SJCRH30 (cell line): ENCODE measurements at regions not wholly inside any gene's neighbourhood (a gene's known extent, or its start where the extent isn't known, plus 50 kb on each side); places are given as distances from the start of the nearest gene placed in this dataset.

ENCODE experiments used
- DNase-seq, 2 experiments: peaks; one replicate each; pipeline ENCODE4 v3.0.0-alpha.2; 2015 to 2020
- H3K27ac ChIP-seq: fragments of 250-450 bp; sonication (Bioruptor Pico); 2 replicates; pipeline ENCODE4 v1.5.1; 2020; ENCODE audit warnings: mild to moderate bottlenecking, moderate library complexity
- H3K27me3 ChIP-seq: fragments of 250-450 bp; sonication (Bioruptor Pico); 2 replicates; pipeline ENCODE4 v1.5.1; 2020; ENCODE audit warnings: mild to moderate bottlenecking, moderate library complexity
- H3K36me3 ChIP-seq: fragments of 250-450 bp; sonication (Bioruptor Pico); 2 replicates; pipeline ENCODE4 v1.5.1; 2020; ENCODE audit warnings: mild to moderate bottlenecking, moderate library complexity
- H3K4me1 ChIP-seq: fragments of 250-450 bp; sonication (Bioruptor Pico); 2 replicates; pipeline ENCODE4 v1.5.1; 2020; ENCODE audit warnings: mild to moderate bottlenecking, moderate library complexity
- H3K4me3 ChIP-seq: fragments of 250-450 bp; sonication (Bioruptor Pico); 2 replicates; pipeline ENCODE4 v1.5.1; 2020; ENCODE audit warnings: mild to moderate bottlenecking, moderate library complexity
- H3K9me3 ChIP-seq: fragments of 250-450 bp; sonication (Bioruptor Pico); replicated peaks from 2 replicates; pipeline ENCODE4 v1.5.1; 2020; ENCODE audit warnings: mild to moderate bottlenecking, moderate library complexity

DNA sequence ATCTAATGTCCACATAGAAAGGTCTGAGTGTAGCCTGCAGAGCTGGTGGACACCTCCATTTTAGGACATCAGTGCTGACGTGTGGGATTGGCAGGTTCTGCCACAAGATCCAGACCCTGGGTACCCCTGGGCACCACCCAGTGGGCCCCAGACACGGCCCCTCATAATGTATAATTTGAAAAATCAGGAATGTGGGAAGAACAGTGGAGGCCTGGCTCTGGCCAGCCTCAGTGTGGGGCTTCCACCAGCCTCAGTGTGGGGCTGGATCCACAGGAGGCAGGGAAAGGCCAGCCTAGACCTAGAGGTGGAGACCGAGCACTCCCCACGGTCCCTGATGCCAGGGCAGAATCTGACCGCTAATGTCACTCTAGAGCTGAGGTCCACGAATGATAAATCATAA lies 150.7 kb upstream of the SOX1 start:
- peaks cover 10% of the 10 kb centered on the region; the same call in 1 of the 2 replicates for H3K27me3 ChIP-seq
- H3K27ac ChIP-seq: no peak overlapping the region
- no peak for DNase-seq
- no peaks in the 10 kb centered on the region for H3K9me3 ChIP-seq
- H3K4me3 ChIP-seq: no peak overlapping the region
- no peaks in the 10 kb centered on the region for H3K4me1 ChIP-seq
- H3K36me3 ChIP-seq: no peaks in the 10 kb centered on the region

DNA sequence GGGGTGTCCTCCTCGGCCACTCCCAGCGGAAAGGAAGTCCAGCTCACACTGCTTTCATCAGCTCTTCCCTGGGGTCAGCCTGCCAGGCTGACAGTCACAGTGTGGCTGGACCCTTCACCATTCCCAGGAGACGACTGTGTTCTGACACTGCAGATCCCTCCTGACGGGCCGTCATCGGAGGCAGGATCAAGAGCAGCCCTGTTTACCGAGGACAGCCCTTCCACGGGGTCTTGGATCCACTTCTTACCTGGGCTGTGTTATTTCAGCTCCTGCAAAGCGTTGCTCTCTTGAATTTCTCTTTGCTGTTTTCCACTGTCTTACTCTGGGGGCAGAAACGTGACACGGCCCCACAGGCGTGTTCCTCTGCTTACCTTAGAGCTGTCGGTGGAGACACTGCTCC lies 149.9 kb upstream of the SOX1 start:
- Histone ChIP-seq H3K27ac (no peak overlapping the region), H3K9me3 (no peaks in the 10 kb centered on the region), H3K27me3 (peaks cover 10% of the 10 kb centered on the region; the same call in 1 of the 2 replicates), H3K36me3 (no peaks in the 10 kb centered on the region), H3K4me3 (no peak overlapping the region), H3K4me1 (no peaks in the 10 kb centered on the region)
- DNase-seq: no peak

DNA sequence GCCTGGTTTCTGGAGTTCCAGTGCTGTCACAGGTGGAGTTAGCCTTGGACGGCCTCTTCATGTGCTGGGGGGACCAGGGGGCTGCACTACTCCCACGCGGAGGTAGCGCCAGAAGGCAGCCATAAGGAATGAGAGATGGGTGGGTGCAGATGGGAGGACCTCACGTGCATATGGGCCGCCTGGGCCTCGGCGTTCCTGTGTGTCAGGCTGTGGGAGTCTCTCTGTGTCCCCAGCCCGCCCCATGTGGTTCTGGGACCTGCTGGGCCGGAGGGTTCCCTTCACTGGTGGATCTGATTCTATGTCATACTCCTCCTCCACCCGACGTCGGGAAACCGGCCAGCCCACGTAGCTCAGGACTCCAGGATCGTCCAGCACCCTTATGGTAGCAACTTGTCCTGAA lies 149.0 kb upstream of the SOX1 start:
- H3K9me3 ChIP-seq: no peaks in the 10 kb centered on the region
- H3K27me3 ChIP-seq: peaks cover 10% of the 10 kb centered on the region; the same call in 1 of the 2 replicates

DNA sequence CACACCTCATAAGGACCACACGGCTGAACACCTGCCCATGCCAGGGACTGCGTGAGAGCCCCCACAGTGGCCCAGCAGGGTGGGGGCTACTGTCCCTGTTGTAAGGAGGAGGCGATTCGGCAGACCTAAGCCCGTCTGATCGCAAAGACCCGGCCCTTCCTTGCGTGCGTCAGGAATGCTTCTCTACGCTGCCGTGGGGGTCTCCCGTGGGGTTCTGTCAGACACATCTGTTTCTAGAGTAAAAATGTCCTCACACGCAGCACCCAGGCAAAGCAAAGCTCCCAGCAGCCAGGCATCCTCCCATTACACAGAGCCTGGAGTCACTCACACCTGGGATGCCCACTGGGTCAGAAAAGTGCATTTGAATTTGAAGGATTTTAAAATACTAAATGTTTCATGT lies 147.7 kb upstream of the SOX1 start:
- H3K4me1 ChIP-seq: no peaks in the 10 kb centered on the region
- H3K27me3 ChIP-seq: peaks cover 10% of the 10 kb centered on the region; the same call in 1 of the 2 replicates
- H3K9me3 ChIP-seq: no peaks in the 10 kb centered on the region

More for the DNA sequence above, 149.0 kb upstream of the SOX1 start:
- DNase-seq: no peak
- Histone ChIP-seq H3K36me3 (no peaks in the 10 kb centered on the region), H3K27ac (no peak overlapping the region), H3K4me1 (no peaks in the 10 kb centered on the region), H3K4me3 (no peak overlapping the region)

DNA sequence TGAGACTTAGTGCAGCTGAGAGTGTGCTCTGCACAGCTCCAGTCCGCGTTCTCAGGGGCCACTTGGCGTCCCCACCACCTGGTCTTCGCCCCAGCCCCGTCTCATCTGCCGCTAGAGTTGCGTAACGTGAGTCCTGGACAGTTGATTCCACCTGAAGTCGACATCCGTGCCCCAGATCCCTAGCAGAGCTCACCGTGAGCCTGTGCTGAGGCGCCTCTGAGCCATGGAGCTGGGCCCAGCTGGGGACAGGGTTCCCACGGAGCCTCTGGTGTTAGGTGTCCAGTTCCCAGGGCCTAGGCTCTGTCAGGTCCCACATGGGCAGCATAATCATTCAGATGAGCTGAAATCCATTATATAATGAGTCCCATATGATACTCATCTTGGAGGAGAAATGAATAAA lies 147.1 kb upstream of the SOX1 start:
- Histone ChIP-seq H3K36me3 (no peaks in the 10 kb centered on the region), H3K27me3 (peaks cover 13% of the 10 kb centered on the region; the same call in 1 of the 2 replicates), H3K9me3 (no peaks in the 10 kb centered on the region), H3K4me3 (no peak overlapping the region), H3K27ac (no peak overlapping the region), H3K4me1 (no peaks in the 10 kb centered on the region)
- DNase-seq: no peak

More for the DNA sequence above, 147.7 kb upstream of the SOX1 start:
- Histone ChIP-seq H3K27ac (no peak overlapping the region), H3K4me3 (no peak overlapping the region), H3K36me3 (no peaks in the 10 kb centered on the region)
- DNase-seq: no peak

DNA sequence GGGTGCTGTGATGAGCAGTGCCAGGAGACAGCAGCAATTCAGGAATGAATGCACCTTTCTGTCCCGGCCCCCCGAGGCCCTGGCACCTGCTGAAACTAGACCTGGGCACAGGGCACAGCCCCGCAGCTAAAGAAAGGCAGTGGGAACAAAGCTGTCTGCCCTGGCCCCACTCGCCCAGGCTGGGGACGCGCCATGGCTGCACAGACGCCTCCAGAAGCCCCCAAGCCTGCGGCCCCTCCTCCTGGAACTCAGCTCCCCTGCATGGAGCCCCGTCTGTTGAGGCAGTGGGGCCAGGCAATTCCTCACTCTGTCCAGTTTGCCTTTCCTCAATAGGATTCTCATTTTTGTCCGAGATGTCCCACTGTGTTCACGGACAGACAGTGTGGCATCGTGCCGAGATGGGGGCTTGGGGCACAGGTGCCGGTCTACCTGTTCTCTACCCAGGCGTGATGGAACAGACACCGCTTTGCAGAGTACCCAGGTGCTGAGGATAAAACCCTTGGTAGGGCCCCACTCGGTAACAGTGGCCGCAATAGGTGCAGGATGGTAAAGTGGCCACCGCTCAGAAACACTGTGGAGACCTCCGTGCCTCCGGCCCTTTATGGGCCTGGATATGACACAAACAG lies 146.5 kb upstream of the SOX1 start:
- Histone ChIP-seq H3K4me3 (no peak overlapping the region), H3K9me3 (no peaks in the 10 kb centered on the region), H3K4me1 (no peaks in the 10 kb centered on the region), H3K27me3 (peaks cover 12% of the 10 kb centered on the region; the same call in 1 of the 2 replicates), H3K36me3 (no peaks in the 10 kb centered on the region), H3K27ac (no peak overlapping the region)
- no peak for DNase-seq

DNA sequence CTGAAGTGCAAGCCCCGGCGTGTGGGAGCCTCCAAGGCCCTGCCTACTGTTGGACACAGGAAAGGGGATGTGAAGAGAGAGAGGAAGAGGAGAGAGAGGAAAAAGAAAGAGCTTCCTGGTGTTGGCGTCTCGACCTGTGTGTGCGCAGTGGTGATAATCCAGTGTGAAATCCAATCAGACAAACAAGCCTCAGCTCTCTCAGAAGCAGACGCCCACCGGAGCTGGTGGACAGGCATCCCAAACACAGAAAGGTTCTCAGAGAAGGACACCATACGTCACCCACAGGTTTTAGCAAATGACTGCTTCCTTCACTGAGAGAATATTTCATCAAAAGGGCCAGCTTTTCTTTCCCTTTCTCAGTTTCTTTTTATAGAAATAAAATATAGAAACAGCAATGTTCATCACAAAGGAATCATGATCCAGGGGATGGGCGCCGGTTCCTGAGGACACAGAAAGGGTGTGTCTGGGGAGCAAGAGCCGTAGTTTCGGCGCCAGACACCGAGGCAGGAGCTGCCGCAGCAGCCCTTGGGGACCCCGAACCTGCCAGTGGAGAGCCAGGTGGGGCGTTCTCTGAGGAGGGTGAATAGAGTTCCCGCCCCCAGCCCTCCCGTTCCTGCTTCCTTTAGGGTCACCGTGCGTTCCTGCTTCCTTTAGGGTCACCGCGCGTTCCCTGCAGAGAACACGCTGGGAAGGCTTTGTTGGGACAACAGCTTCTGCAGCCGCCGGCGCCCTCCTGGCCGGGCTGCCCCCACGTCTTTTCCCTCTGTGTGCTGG lies 145.8 kb upstream of the SOX1 start:
- Histone ChIP-seq H3K27me3 (peaks cover 11% of the 10 kb centered on the region; the same call in 1 of the 2 replicates), H3K4me1 (no peaks in the 10 kb centered on the region), H3K9me3 (no peaks in the 10 kb centered on the region), H3K36me3 (no peaks in the 10 kb centered on the region), H3K4me3 (no peak overlapping the region), H3K27ac (no peak overlapping the region)
- peak in 1 of 2 experiments; percentile 6 for DNase-seq

DNA sequence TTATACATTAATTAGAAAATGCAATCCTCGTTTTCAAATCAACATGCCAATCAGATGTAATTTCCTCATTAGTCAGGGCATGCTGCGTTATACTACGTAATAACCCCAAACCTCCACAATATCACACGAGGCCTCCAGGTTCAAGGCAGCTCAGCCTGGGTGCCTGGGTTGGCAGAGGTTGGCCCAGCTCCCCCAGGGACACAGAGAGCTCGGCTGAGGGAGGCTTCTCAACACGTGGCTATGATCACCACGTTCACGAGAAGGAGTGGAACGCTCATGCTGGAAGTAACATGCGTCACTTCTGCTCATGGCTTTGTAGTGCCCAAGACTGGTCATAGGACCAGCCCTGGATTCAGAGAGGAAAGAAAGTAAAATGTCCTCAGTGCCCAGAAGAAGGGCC lies 144.9 kb upstream of the SOX1 start:
- Histone ChIP-seq H3K36me3 (no peaks in the 10 kb centered on the region), H3K4me3 (no peak overlapping the region), H3K9me3 (no peaks in the 10 kb centered on the region), H3K27me3 (peaks cover 11% of the 10 kb centered on the region; the same call in 1 of the 2 replicates), H3K4me1 (no peaks in the 10 kb centered on the region), H3K27ac (no peak overlapping the region)
- DNase-seq: no peak

DNA sequence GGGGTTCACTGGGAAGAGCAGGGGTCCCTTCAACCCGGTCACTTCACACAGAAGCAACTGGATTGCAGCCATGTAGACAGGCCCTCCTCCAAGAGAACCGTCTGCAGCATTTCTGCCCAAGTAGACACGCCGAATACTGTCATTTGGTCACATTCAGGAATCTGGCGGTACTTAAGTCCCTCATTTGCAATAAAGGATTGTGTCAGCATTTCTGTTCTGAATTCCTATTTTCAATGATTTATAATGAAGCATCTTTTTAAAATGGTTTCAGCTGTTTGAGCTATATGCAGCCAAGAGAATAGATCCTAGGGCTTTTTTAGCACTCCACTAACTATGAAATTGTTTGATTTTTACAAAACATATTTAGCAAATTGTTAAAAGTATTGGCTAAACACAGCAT lies 143.5 kb upstream of the SOX1 start:
- no peak for DNase-seq
- Histone ChIP-seq H3K4me1 (no peaks in the 10 kb centered on the region), H3K4me3 (no peak overlapping the region), H3K27me3 (peaks cover 7% of the 10 kb centered on the region; the same call in 1 of the 2 replicates), H3K9me3 (no peaks in the 10 kb centered on the region), H3K27ac (no peak overlapping the region), H3K36me3 (no peaks in the 10 kb centered on the region)

DNA sequence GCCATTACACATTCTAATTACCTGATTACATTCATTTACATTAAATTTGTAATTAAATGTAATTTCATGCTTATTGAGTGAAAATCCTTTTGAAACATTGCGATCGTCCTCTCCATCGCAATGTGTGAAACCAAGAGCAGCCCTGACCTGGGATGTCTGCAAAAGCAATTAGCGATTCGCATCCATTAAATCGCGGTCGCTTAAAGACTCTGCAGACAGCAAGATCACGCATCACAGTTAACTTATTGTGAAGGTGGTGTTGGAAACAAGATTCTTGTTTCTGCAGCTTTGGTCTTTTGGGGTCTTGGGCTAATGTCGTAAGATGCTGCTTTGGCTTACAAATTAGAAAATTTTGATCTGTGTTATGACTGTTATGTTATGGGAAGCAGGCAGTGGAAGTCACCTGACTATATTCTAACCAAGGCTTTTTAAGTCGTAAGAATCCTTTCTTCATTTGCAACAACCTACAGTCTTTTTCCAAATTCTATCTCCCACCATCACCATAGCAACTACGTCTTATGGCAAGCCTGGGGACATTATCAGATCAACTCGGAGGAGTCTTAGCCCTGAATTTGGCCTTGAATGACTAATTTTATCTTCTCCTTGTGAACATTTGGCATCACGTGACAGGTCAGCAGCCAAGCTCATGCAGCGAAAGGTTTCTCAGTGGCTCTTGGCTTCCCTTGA lies 142.8 kb upstream of the SOX1 start:
- no peaks in the 10 kb centered on the region for H3K4me1 ChIP-seq
- H3K4me3 ChIP-seq: no peak overlapping the region
- DNase-seq: no peak
- H3K27me3 ChIP-seq: peaks cover 7% of the 10 kb centered on the region; the same call in 1 of the 2 replicates
- no peaks in the 10 kb centered on the region for H3K9me3 ChIP-seq
- no peaks in the 10 kb centered on the region for H3K36me3 ChIP-seq
- no peak overlapping the region for H3K27ac ChIP-seq

DNA sequence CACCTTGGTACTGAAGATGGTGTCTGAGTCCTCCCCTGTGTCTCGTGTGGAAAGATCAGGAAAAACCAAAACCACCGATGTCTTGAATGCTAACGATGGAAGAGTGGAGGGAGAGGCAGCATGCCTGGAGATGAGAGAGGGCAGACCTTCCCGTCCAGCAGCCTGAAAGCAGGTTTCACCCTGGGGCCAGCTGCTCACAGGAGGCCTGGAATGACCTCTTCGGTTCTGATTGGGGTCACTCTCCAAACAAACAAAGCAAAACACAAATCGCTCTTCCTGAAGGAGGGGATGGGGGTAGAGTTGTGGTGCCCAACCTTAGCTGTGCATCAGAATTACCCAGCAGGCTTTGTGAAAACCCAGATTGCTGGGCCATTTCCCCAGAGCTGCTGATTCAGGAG lies 142.3 kb upstream of the SOX1 start:
- Histone ChIP-seq H3K4me1 (no peaks in the 10 kb centered on the region), H3K9me3 (no peaks in the 10 kb centered on the region), H3K36me3 (no peaks in the 10 kb centered on the region), H3K27ac (no peak overlapping the region), H3K4me3 (no peak overlapping the region), H3K27me3 (peaks cover 7% of the 10 kb centered on the region; the same call in 1 of the 2 replicates)
- no peak for DNase-seq

DNA sequence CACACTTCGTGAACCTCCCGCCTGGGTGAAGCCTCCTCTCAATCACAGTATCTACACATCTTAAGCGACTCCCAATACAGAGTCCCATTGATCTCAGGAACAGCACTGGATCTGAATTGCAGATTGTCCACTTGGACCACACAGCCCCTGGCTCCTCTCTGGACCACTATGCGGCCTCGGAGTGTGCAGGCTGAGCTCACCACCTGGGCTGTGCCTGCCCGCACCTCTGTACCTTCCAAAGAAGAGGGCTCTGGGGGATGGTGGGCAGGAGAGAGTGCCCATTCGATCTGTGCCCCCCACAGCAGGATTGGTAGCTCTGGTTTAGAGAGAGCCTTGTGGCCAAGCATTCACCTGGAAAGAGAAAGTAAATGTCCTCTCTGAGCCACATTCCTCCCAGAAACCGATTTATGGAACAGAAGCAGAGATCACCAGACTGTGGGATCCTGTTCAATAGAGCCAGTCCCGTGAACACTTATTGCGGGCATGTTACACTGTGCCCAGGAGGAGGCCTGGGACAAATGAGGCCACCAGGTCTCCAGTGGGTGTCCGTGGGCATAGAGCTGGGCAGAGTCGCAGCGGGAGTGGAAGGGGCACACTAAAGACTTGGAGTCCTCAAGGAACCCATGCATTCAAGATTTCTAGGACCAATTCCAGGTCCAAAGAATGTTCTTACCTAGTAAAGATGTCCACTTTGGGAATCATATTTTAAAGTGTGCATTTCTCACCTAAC lies 141.6 kb upstream of the SOX1 start:
- no peak overlapping the region for H3K27ac ChIP-seq
- no peak for DNase-seq
- no peaks in the 10 kb centered on the region for H3K36me3 ChIP-seq
- H3K4me3 ChIP-seq: no peak overlapping the region
- H3K4me1 ChIP-seq: no peaks in the 10 kb centered on the region
- no peaks in the 10 kb centered on the region for H3K9me3 ChIP-seq
- peaks cover 7% of the 10 kb centered on the region; the same call in 1 of the 2 replicates for H3K27me3 ChIP-seq

DNA sequence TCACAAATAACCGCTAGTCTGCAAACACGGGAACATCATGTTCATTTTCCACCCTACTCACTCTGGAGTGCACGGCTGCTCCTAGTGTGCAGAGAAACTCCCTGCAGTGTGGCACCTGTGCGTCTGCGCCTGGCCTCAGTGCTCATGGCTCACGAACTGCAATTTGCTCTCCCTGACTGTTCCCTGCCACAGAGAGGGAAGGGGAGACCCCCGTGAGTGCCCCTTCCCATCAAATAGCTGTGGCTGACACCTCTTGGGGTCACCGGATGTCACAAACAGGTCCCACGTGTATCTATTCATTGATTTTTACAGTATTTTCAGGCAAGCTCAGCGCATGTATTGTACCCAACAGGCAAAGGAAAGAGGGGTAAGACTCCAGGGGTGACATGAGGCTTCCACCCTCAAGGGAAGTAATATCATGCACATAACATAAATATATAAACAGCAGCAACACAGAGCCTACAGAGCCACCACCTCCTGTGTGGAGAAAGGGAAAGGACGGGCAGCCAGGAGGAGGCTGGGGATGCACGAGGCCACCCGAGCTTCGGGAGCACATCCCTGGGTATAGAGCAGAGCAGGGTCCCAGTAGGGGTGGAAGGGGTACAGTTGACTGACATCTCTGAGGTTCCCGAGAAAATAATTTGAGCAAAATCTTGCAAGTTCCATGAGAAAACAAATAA lies 140.3 kb upstream of the SOX1 start:
- no peak overlapping the region for H3K4me3 ChIP-seq
- no peaks in the 10 kb centered on the region for H3K4me1 ChIP-seq
- H3K36me3 ChIP-seq: no peaks in the 10 kb centered on the region
- DNase-seq: no peak
- no peaks in the 10 kb centered on the region; the same call in 1 of the 2 replicates for H3K9me3 ChIP-seq
- H3K27me3 ChIP-seq: 0 out of 2 replicates have a peak, but pooled peaks cover 7% of the 10 kb centered on the region
- no peak overlapping the region for H3K27ac ChIP-seq

DNA sequence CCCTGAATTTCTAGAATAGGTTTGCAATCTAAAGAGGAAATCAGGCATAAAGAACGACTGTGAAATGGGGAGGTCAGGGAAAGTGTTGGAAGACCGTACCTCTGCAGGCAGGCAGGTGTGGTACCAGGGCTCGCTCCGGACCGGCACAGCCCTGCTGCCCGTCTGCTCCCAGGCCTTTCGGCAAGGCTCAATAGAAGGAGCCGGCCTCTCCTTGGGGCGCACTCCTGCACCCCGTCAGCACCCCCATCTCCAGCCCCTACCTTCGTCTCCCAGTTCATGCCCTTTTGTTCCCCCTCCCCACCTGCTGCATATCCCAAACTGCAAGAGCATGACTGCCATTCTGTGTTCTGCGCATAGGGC lies 139.8 kb upstream of the SOX1 start:
- Histone ChIP-seq H3K27me3 (0 out of 2 replicates have a peak, but pooled peaks cover 7% of the 10 kb centered on the region), H3K4me3 (no peak overlapping the region), H3K9me3 (no peaks in the 10 kb centered on the region; the same call in 1 of the 2 replicates), H3K27ac (no peak overlapping the region), H3K36me3 (no peaks in the 10 kb centered on the region), H3K4me1 (no peaks in the 10 kb centered on the region)
- DNase-seq: no peak
